Glomerular visceral epithelial cell (primary cell): ENCODE measurements at regions not wholly inside any gene's neighbourhood (a gene's known extent, or its start where the extent isn't known, plus 50 kb on each side); places are given as distances from the start of the nearest gene placed in this dataset.

Experiments
- DNase-seq: peaks from one replicate; pipeline ENCODE4 v3.0.0-alpha.2; 2016; ENCODE audit errors: extremely low spot score

GRCh38 chr4:81773557-81773956, 301.9 kb upstream of the RASGEF1B start:
- no peak for DNase-seq

GRCh38 chr4:81771721-81772120, 300.0 kb upstream of the RASGEF1B start:
- DNase-seq, result no peak

GRCh38 chr4:81769244-81769643, 297.5 kb upstream of the RASGEF1B start:
- no peak for DNase-seq

- DNase-seq, result no peak
These were observed 287.0 kb upstream of the RASGEF1B start for GRCh38 chr4:81758574-81759264.

- no peak for DNase-seq
These were observed 286.0 kb upstream of the RASGEF1B start for GRCh38 chr4:81757691-81758090.

- no peak for DNase-seq
These were observed 285.3 kb upstream of the RASGEF1B start for GRCh38 chr4:81756973-81757372.

GRCh38 chr4:81756042-81756441, 284.3 kb upstream of the RASGEF1B start:
- no peak for DNase-seq

GRCh38 chr4:81754169-81754568, 282.5 kb upstream of the RASGEF1B start:
- DNase-seq, result peak; percentile 11

GRCh38 chr4:81751531-81752289, 280.0 kb upstream of the RASGEF1B start:
- no peak for DNase-seq

GRCh38 chr4:81747242-81747930, 275.7 kb upstream of the RASGEF1B start:
- DNase-seq, result no peak

- no peak for DNase-seq
These were observed 275.1 kb upstream of the RASGEF1B start for GRCh38 chr4:81746773-81747172.

GRCh38 chr4:81746071-81746470, 274.4 kb upstream of the RASGEF1B start:
- DNase-seq, result no peak

GRCh38 chr4:81745050-81745449, 273.3 kb upstream of the RASGEF1B start:
- DNase-seq, result no peak

GRCh38 chr4:81743731-81744435, 272.2 kb upstream of the RASGEF1B start:
- DNase-seq, result no peak

- no peak for DNase-seq
These were observed 268.8 kb upstream of the RASGEF1B start for GRCh38 chr4:81740487-81740886.

GRCh38 chr4:81738891-81739290, 267.2 kb upstream of the RASGEF1B start:
- no peak for DNase-seq

- DNase-seq, result no peak
These were observed 266.3 kb upstream of the RASGEF1B start for GRCh38 chr4:81737865-81738559.

- no peak for DNase-seq
These were observed 264.6 kb upstream of the RASGEF1B start for GRCh38 chr4:81736324-81736723.

- no peak for DNase-seq
These were observed 261.3 kb upstream of the RASGEF1B start for GRCh38 chr4:81732980-81733379.

- peak; percentile 62 for DNase-seq
These were observed 253.2 kb upstream of the RASGEF1B start for GRCh38 chr4:81724925-81725329.

GRCh38 chr4:81723927-81724587, 252.3 kb upstream of the RASGEF1B start:
- DNase-seq, result peak; percentile 18
